Trophoblast cell (in vitro differentiated cells and primary cell): ENCODE measurements at regions not wholly inside any gene's neighbourhood (a gene's known extent, or its start where the extent isn't known, plus 50 kb on each side); places are given as distances from the start of the nearest gene placed in this dataset.

Experiments
- DNase-seq, 2 donors: peaks; one replicate each; pipeline ENCODE4 v3.0.0-alpha.2; 2016
- H2AFZ ChIP-seq: 2 replicates; pipeline ENCODE4 v1.6.1; 2013; ENCODE audit warnings: low read length, moderate library complexity, mild to moderate bottlenecking; ENCODE audit not compliant: insufficient read depth, poor library complexity
- H2AK5ac ChIP-seq: 2 replicates; pipeline ENCODE4 v1.6.1; 2013; ENCODE audit warnings: mild to moderate bottlenecking, low read length
- H2BK120ac ChIP-seq: 2 replicates; pipeline ENCODE4 v1.6.1; 2013; ENCODE audit warnings: low read length, mild to moderate bottlenecking, moderate library complexity; ENCODE audit not compliant: insufficient read depth, poor library complexity
- H2BK12ac ChIP-seq: 2 replicates; pipeline ENCODE4 v1.6.1; 2013; ENCODE audit warnings: mild to moderate bottlenecking, low read length, moderate library complexity
- H2BK5ac ChIP-seq: 2 replicates; pipeline ENCODE4 v1.6.1; 2013; ENCODE audit warnings: low read length, low read depth, moderate library complexity, mild to moderate bottlenecking; ENCODE audit not compliant: poor library complexity
- H3K14ac ChIP-seq: 2 replicates; pipeline ENCODE4 v1.6.1; 2013; ENCODE audit warnings: mild to moderate bottlenecking, low read length
- H3K18ac ChIP-seq: 2 replicates; pipeline ENCODE4 v1.6.1; 2013; ENCODE audit warnings: mild to moderate bottlenecking, low read length
- H3K23ac ChIP-seq: 2 replicates; pipeline ENCODE4 v1.6.1; 2013; ENCODE audit warnings: low read length
- H3K27ac ChIP-seq: 2 replicates; pipeline ENCODE4 v1.5.1; 2013; ENCODE audit warnings: low read depth, mild to moderate bottlenecking, inconsistent platforms, low read length, moderate library complexity
- H3K27me3 ChIP-seq: 2 replicates; pipeline ENCODE4 v1.6.1; 2013; ENCODE audit warnings: inconsistent platforms, mild to moderate bottlenecking, low read length, moderate library complexity; ENCODE audit not compliant: insufficient read depth
- H3K36me3 ChIP-seq, 2 experiments: 1 replicate in 1 of 2; 2 replicates in 1 of 2; pipeline ENCODE4 v1.6.1; 2013; ENCODE audit warnings: low read length in 2 of 2, mild to moderate bottlenecking in 2 of 2, moderate library complexity in 1 of 2; ENCODE audit not compliant: insufficient read depth in 2 of 2, control insufficient read depth in 1 of 2
- H3K4ac ChIP-seq: 2 replicates; pipeline ENCODE4 v1.6.1; 2013; ENCODE audit warnings: low read depth, mild to moderate bottlenecking, low read length, moderate library complexity
- H3K4me1 ChIP-seq, 2 experiments: 1 replicate in 1 of 2; 2 replicates in 1 of 2; pipeline ENCODE4 v1.6.1; 2013; ENCODE audit warnings: low read length in 2 of 2, mild to moderate bottlenecking in 2 of 2, moderate library complexity in 1 of 2; ENCODE audit not compliant: insufficient read depth in 2 of 2, control insufficient read depth in 1 of 2
- H3K4me2 ChIP-seq: 2 replicates; pipeline ENCODE4 v1.6.1; 2013; ENCODE audit warnings: inconsistent platforms, mild to moderate bottlenecking, low read length, moderate library complexity
- H3K4me3 ChIP-seq: 2 replicates; pipeline ENCODE4 v1.5.1; 2013; ENCODE audit warnings: mild to moderate bottlenecking, low read depth, low read length, inconsistent platforms
- H3K79me1 ChIP-seq: one replicate; pipeline ENCODE4 v1.6.1; 2013; ENCODE audit warnings: low read length
- H3K79me2 ChIP-seq: 2 replicates; pipeline ENCODE4 v1.6.1; 2013; ENCODE audit warnings: low read length, mild to moderate bottlenecking; ENCODE audit not compliant: control insufficient read depth, insufficient read depth, poor library complexity
- H3K9ac ChIP-seq: 2 replicates; pipeline ENCODE4 v1.6.1; 2013; ENCODE audit warnings: mild to moderate bottlenecking, low read length
- H3K9me3 ChIP-seq: 2 replicates; pipeline ENCODE4 v1.6.1; 2013; ENCODE audit warnings: low read depth, mild to moderate bottlenecking, control low read depth, inconsistent platforms, low read length; ENCODE audit not compliant: insufficient read depth
- H4K12ac ChIP-seq: 2 replicates; pipeline ENCODE4 v1.6.1; 2013; ENCODE audit warnings: low read depth, mild to moderate bottlenecking, low read length, moderate library complexity
- H4K8ac ChIP-seq: 2 replicates; pipeline ENCODE4 v1.6.1; 2013; ENCODE audit warnings: low read depth, mild to moderate bottlenecking, low read length, moderate library complexity
- H4K91ac ChIP-seq: one replicate; pipeline ENCODE4 v1.6.1; 2013; ENCODE audit warnings: low read depth, mild to moderate bottlenecking, low read length, moderate library complexity
- WGBS: extraction: QIAGEN DNeasy Blood & Tissue Kit; methylation state at CpG from one replicate; pipeline ENCODE4 v1.1.7; 2013; ENCODE audit warnings: missing lambda C conversion rate; ENCODE audit not compliant: insufficient read length, insufficient coverage; ENCODE audit errors: extremely low coverage; 5-methylcytosine and 5-hydroxymethylcytosine counted together

GRCh38 chr19:28990522-28990921, 222.4 kb downstream of the UQCRFS1 start:
- no peaks in the 10 kb centered on the region for H3K36me3 ChIP-seq
- no peak overlapping the region for H2AK5ac ChIP-seq
- H2BK120ac ChIP-seq: no peak overlapping the region
- no peak overlapping the region for H2BK5ac ChIP-seq
- no peak overlapping the region for H3K14ac ChIP-seq
- H4K8ac ChIP-seq: no peak overlapping the region
- H3K4me2 ChIP-seq: no peak overlapping the region
- H3K4me1 ChIP-seq: no peaks in the 10 kb centered on the region
- no peak overlapping the region for H4K12ac ChIP-seq
- H3K4me3 ChIP-seq: no peak overlapping the region
- DNase-seq: no peak
- no peak overlapping the region for H2AFZ ChIP-seq
- H3K18ac ChIP-seq: no peak overlapping the region
- no CpG with 5 or more reads among the region's 5 CpGs for WGBS
- no peak overlapping the region for H3K27ac ChIP-seq
- H3K23ac ChIP-seq: no peak overlapping the region
- H3K4ac ChIP-seq: no peak overlapping the region
- H4K91ac ChIP-seq: no peak overlapping the region
- H3K9me3 ChIP-seq: peaks cover 7% of the 10 kb centered on the region
- no peak overlapping the region for H2BK12ac ChIP-seq
- no peaks in the 10 kb centered on the region for H3K27me3 ChIP-seq
- no peaks in the 10 kb centered on the region for H3K79me1 ChIP-seq
- no peak overlapping the region for H3K9ac ChIP-seq
- no peaks in the 10 kb centered on the region for H3K79me2 ChIP-seq

GRCh38 chr19:28989739-28990138, 223.2 kb downstream of the UQCRFS1 start:
- Histone ChIP-seq H2BK12ac (no peak overlapping the region), H3K9me3 (peaks cover 5% of the 10 kb centered on the region), H3K14ac (no peak overlapping the region), H3K4ac (no peak overlapping the region), H3K4me3 (no peak overlapping the region), H3K23ac (no peak overlapping the region), H4K8ac (no peak overlapping the region), H3K9ac (no peak overlapping the region), H3K18ac (no peak overlapping the region), H3K4me2 (no peak overlapping the region), H3K27me3 (no peaks in the 10 kb centered on the region), H3K36me3 (no peaks in the 10 kb centered on the region), H3K79me2 (no peaks in the 10 kb centered on the region), H3K27ac (no peak overlapping the region), H2AK5ac (no peak overlapping the region), H2BK120ac (no peak overlapping the region), H2BK5ac (no peak overlapping the region), H3K4me1 (no peaks in the 10 kb centered on the region), H3K79me1 (no peaks in the 10 kb centered on the region), H2AFZ (no peak overlapping the region), H4K12ac (no peak overlapping the region), H4K91ac (no peak overlapping the region)
- DNase-seq: no peak
- no CpG with 5 or more reads among the region's 6 CpGs for WGBS

- Histone ChIP-seq H3K27ac (no peak overlapping the region), H4K8ac (no peak overlapping the region), H3K4me1 (no peaks in the 10 kb centered on the region), H3K9me3 (peaks cover 2% of the 10 kb centered on the region), H3K23ac (no peak overlapping the region), H3K4me2 (no peak overlapping the region), H2BK120ac (no peak overlapping the region), H3K79me1 (no peaks in the 10 kb centered on the region), H3K36me3 (no peaks in the 10 kb centered on the region), H4K91ac (no peak overlapping the region), H3K4me3 (no peak overlapping the region), H3K18ac (no peak overlapping the region), H2BK12ac (no peak overlapping the region), H3K9ac (no peak overlapping the region), H2BK5ac (no peak overlapping the region), H3K14ac (no peak overlapping the region), H4K12ac (no peak overlapping the region), H2AK5ac (no peak overlapping the region), H3K27me3 (no peaks in the 10 kb centered on the region), H3K79me2 (no peaks in the 10 kb centered on the region), H3K4ac (no peak overlapping the region), H2AFZ (no peak overlapping the region)
- no peak for DNase-seq
- no CpG with 5 or more reads among the region's 1 CpG for WGBS
Observed at GRCh38 chr19:28988066-28988465, 224.9 kb downstream of the UQCRFS1 start.

- Histone ChIP-seq H3K79me1 (no peaks in the 10 kb centered on the region), H2BK120ac (no peak overlapping the region), H3K9me3 (peaks cover 2% of the 10 kb centered on the region), H3K14ac (no peak overlapping the region), H3K27me3 (no peaks in the 10 kb centered on the region), H2BK5ac (no peak overlapping the region), H3K4ac (no peak overlapping the region), H3K36me3 (no peaks in the 10 kb centered on the region), H2AK5ac (no peak overlapping the region), H3K4me3 (no peak overlapping the region), H2AFZ (no peak overlapping the region), H4K8ac (no peak overlapping the region), H3K79me2 (no peaks in the 10 kb centered on the region), H3K4me2 (no peak overlapping the region), H4K91ac (no peak overlapping the region), H3K9ac (no peak overlapping the region), H3K4me1 (no peaks in the 10 kb centered on the region), H3K27ac (no peak overlapping the region), H3K18ac (no peak overlapping the region), H4K12ac (no peak overlapping the region), H2BK12ac (no peak overlapping the region), H3K23ac (no peak overlapping the region)
- no peak for DNase-seq
- no CpG with 5 or more reads among the region's 6 CpGs for WGBS
Observed at GRCh38 chr19:28987177-28987576, 225.8 kb downstream of the UQCRFS1 start.
